H54 (cell line): ENCODE measurements at regions not wholly inside any gene's neighbourhood (a gene's known extent, or its start where the extent isn't known, plus 50 kb on each side); places are given as distances from the start of the nearest gene placed in this dataset.

ENCODE experiments used
- DNase-seq: peaks from one replicate; pipeline ENCODE4 v3.0.0; 2011; ENCODE audit warnings: low spot score, mixed read lengths; ENCODE audit not compliant: insufficient read length
- FAIRE-seq: peaks from 3 replicates; lab custom pipeline; 2011; peaks lifted over from hg19 to GRCh38; lab: Jason Lieb, UNC
- POLR2A ChIP-seq: IDR thresholded peaks from 2 replicates; pipeline ENCODE4 v1.6.1; 2011; ENCODE audit warnings: low read depth, mild to moderate bottlenecking, low read length

- no peak for FAIRE-seq
- DNase-seq: no peak
- TF ChIP-seq POLR2A: no peak
Observed at GRCh38 chr22:22094921-22095320, 112.3 kb upstream of the TOP3B start.

DNA sequence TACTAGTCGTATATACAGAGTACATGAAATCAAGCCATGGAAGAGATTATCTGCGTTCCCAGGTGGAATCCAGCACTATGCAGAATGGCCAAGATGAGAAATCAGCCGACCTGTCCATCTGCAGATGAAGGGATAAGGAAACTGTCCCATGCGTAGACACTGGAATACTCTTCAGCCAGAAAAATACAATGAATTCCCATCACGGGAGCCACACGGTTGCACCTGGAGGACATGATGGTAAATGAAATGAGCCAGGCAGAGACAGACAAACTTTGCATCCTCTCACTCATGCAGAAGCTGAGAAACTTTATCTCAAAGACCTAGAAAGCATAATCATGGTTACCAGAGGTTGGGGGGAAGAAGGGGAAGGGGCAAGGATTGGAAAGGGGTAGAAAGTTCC lies 111.9 kb upstream of the TOP3B start:
- no peak for TF ChIP-seq POLR2A
- no peak for FAIRE-seq

DNA sequence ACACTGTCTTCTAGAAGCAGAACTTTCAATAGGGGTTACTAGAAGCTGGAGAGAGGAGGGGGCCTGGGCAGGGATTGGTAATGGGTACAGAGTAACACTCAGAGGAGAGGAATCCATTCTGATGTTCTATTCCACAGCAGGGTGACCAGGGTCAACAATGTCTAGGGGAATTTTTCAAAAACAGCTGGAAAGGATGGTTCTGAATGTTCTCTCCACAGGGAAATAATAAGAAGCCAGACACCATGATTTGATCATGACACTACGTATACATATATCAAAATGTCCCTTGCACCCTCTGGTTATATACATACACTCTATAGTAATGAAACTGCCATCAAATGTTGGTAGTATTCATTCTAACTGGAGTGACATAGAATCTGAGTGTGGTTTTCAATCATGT lies 111.2 kb upstream of the TOP3B start:
- DNase-seq (no peak), FAIRE-seq (no peak)
- TF ChIP-seq POLR2A: no peak

More for the DNA sequence above, 111.9 kb upstream of the TOP3B start:
- DNase-seq: no peak

DNA sequence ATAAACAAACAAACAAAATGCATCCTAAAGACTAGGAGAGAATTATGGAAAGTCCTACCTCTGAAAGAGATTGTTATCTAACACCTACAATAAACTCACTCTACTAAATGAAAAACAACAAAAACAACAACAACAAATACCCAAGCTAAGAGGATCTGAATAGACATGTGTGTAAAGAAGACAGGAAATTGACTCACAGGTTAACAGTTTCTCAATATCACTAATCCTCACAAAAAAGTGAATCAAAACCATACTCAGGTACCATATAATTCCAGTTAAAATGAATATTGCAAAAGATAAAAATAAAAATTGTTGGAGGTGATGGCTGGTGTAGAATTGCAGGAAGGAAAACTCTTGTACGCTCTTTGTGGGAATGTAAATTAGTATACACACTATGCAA lies 110.4 kb upstream of the TOP3B start:
- no peak for TF ChIP-seq POLR2A
- FAIRE-seq (no peak), DNase-seq (no peak)

DNA sequence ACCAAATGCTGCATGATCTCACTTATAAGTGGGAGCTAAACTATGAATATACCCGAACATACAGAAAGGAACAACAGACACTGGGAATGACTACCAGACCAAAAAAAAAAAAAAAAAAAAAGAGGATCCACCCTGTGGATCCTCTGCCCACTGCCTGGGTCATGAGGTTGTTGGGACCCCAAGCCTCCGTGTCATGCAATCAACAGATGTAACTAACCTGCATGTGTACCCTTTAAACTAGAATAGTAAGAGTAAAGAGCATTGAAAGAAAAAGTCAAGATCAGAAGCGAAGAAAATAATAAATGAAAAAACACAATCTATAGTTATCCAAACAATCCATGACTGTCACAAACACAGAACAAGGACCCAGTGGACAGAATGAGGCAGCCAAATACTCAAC lies 109.5 kb upstream of the TOP3B start:
- no peak for FAIRE-seq
- DNase-seq: no peak
- no peak for TF ChIP-seq POLR2A

DNA sequence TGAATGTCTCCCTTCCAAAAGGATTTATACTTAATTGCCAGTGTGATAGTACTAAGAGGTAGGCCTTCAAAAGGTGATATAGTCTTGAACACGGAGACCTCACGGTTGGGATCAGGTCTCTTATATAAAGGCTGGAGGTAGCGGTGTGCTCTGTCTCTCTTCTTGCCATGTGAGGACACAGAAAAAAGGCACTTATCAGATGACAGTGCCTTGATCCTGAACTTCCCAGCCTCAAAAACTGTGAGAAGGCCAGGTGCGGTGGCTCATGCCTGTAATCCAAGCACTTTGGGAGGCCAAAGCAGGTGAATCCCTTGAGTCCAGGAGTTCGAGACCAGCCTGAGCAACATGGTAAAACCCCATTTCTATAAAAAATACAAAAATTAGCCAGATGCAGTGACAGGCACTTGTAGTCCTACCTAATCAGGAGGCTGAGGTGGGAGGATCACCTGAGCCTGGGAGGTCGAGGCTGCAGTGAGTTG lies 108.9 kb upstream of the TOP3B start:
- TF ChIP-seq POLR2A: no peak
- DNase-seq: no peak
- no peak for FAIRE-seq

DNA sequence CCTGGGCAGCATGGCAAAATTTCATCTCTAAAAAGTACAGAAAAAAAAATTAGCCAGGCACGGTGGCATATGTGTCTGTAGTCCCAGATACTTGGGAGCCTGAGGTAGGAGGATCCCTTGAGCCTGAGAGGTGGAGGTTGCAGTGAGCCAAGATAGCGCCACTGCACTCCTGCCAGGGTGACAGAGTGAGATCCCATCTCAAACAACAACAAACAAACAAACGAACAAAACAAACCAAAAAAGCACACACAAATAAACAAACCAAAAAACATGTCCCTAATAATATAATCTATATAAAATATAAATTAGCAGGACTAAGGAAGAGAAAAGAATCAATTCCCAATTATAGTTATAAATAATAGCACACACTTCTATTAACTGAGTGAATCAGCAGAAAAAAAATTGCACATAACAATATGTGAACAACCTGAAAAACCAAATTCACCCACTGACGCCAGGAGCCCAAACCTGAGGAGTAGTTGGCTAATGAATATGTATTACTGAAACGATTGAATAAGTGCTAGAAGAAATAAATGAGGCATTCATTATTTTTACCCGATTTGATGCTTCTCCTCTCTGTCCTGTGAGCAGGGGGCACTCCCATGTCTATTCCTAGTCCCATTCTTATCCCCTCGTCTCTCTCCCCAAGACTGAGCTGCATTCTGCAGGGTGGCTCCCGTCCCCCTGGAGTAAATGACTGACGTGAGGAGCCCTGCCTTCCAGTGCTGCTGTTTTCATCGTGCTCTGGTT lies 108.2 kb upstream of the TOP3B start:
- no peak for DNase-seq
- FAIRE-seq: no peak
- no peak for TF ChIP-seq POLR2A

DNA sequence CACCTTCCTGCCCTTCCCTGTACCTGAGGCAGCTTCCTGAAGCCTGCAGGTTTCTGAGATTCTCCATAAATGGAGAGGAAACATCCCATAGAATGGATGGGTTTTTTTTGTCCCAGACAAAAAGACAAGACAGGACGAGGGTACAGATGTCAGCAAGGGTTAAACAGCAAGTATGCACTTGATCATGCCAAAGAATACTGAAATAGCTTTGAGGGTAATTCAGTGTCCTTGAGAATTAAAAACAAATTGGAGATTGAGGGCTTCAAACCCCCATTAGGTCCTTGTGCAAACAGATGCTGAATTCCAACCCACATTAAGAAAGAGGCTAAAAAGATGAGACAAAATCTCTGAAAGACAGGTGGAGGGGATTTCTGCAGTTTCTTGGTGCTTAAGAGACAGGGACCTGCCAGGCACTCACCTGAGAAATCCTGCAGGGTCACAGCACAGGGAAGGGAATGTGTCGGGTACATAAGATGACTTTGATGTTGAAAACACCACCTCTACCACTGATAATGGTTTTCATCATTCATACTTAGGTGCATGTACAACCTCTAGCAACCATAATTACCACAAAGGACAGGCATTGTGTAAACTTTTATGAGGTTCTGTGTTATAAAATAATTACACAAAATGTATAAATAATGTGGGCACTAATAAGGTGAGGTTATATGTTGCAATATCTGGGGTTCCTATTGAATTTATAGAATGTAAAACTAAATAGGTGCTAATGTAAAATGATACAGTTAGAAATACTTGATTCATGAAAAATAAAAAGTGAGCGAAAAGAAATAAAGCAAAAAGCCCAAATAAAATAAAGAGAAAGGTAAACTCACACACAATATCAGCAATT lies 107.1 kb upstream of the TOP3B start:
- no peak for DNase-seq
- no peak for FAIRE-seq
- no peak for TF ChIP-seq POLR2A

GRCh38 chr22:22088658-22089458 lies 106.3 kb upstream of the TOP3B start:
- no peak for TF ChIP-seq POLR2A
- FAIRE-seq (no peak), DNase-seq (no peak)

GRCh38 chr22:22087854-22088657 lies 105.5 kb upstream of the TOP3B start:
- DNase-seq: no peak
- TF ChIP-seq POLR2A: no peak
- FAIRE-seq: no peak

DNA sequence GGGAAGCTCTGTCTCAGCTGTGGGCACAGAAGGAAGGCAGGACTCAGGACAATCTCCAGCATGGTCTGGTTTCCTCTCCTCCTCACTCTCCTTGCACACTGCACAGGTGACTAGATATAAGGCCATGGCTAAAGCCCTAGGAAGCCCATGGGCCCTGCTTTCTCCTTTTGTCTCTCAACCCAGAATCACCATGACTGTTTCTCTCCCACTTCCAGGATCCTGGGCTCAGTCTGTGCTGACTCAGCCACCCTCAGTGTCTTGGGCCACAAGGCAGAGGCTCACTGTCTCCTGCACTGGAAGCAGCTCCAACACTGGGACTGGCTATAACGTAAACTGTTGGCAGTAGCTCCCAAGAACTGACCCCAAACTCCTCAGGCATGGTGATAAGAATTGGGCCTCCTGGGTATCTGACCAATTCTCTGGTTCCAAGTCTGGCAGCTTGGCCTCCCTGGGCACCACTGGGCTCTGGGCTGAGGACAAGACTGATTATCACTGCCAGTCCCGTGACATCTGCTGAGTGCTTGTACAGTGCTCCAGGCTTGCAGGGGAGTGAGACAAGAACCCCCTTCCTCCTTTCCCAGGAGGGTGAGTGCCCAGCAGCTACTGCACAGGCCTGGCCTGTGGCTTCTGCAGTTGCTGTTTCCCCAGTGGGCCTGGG lies 104.0 kb upstream of the TOP3B start:
- DNase-seq: no peak
- TF ChIP-seq POLR2A: no peak
- FAIRE-seq: peak; percentile 71

GRCh38 chr22:22085702-22086500 lies 103.3 kb upstream of the TOP3B start:
- DNase-seq (peak; percentile 31), FAIRE-seq (peak; percentile 23)
- TF ChIP-seq POLR2A: no peak
